GM12875 (cell line): ENCODE measurements at regions not wholly inside any gene's neighbourhood (a gene's known extent, or its start where the extent isn't known, plus 50 kb on each side); places are given as distances from the start of the nearest gene placed in this dataset.

ENCODE experiments used
- H3K4me3 ChIP-seq: one replicate; pipeline ENCODE4 v1.5.1; 2011; ENCODE audit warnings: low read depth, low read length, control low read depth
- CTCF ChIP-seq: IDR thresholded peaks from 2 replicates; pipeline ENCODE4 v1.5.1; 2011; ENCODE audit warnings: low read depth, mild to moderate bottlenecking, control low read depth, inconsistent platforms, low read length, moderate library complexity, borderline replicate concordance; ENCODE audit not compliant: insufficient read depth

- H3K4me3 ChIP-seq = no peak overlapping the region
- TF ChIP-seq CTCF = no peak
These were observed 67.7 kb upstream of the CTLA4 start for GRCh38 chr2:203799908-203800307.

- no peak for TF ChIP-seq CTCF
- no peak overlapping the region for H3K4me3 ChIP-seq
These were observed 66.8 kb upstream of the CTLA4 start for GRCh38 chr2:203800783-203801182.

GRCh38 chr2:203802342-203803052 is 65.1 kb upstream of the CTLA4 start:
- no peak overlapping the region for H3K4me3 ChIP-seq
- TF ChIP-seq CTCF = no peak

GRCh38 chr2:203803053-203803429 is 64.5 kb upstream of the CTLA4 start:
- H3K4me3 ChIP-seq = no peak overlapping the region
- no peak for TF ChIP-seq CTCF

GRCh38 chr2:203804070-203804469 is 63.5 kb upstream of the CTLA4 start:
- no peak for TF ChIP-seq CTCF

GRCh38 chr2:203804764-203805485 is 62.6 kb upstream of the CTLA4 start:
- H3K4me3 ChIP-seq = no peak overlapping the region
- TF ChIP-seq CTCF = no peak

More at GRCh38 chr2:203804070-203804469, 63.5 kb upstream of the CTLA4 start:
- no peak overlapping the region for H3K4me3 ChIP-seq

GRCh38 chr2:203805486-203805838 is 62.1 kb upstream of the CTLA4 start:
- no peak for TF ChIP-seq CTCF
- H3K4me3 ChIP-seq = no peak overlapping the region
